GM12891 (cell line): ENCODE measurements at regions not wholly inside any gene's neighbourhood (a gene's known extent, or its start where the extent isn't known, plus 50 kb on each side); places are given as distances from the start of the nearest gene placed in this dataset.

Source experiments
- POLR2A ChIP-seq: IDR thresholded peaks from 2 replicates; pipeline ENCODE4 v1.6.1; 2011; ENCODE audit warnings: low read depth, low read length, control low read depth
- POLR2AphosphoS5 ChIP-seq: IDR thresholded peaks from 2 replicates; pipeline ENCODE4 v1.6.1; 2011; ENCODE audit warnings: low read depth, low read length, control low read depth
- POU2F2 ChIP-seq: IDR thresholded peaks from 2 replicates; pipeline ENCODE4 v1.6.1; 2011; ENCODE audit warnings: low read depth, mild to moderate bottlenecking, control low read depth, low read length, moderate library complexity
- SPI1 ChIP-seq: IDR thresholded peaks from 2 replicates; pipeline ENCODE4 v1.6.1; 2011; ENCODE audit warnings: low read depth, low read length, control low read depth

DNA sequence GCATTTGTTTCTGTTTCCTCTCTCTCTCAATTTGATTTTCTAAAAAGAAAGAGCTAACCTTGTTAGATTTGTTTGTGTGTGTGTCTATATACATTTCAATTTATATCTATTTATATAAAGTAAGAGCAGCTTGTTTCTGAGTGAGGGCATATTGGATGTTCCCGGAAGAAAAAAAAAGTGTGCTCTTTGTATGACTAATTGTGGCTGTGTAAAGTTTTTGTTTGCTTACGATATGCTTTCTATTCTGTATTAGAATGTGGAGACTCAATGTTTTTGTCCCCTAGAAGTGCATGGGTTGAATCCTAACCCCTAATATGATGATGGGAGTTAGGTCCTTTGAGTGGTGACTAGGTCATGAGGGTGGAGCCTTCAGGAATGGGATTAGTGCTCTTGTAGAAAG, 66.6 kb upstream of the C1QTNF9B start:
- TF ChIP-seq POLR2A (no peak), POLR2AphosphoS5 (no peak), SPI1 (no peak), POU2F2 (no peak)
